BLaER1 treated with 17β-estradiol and CSF1 and Interleukin-3, amounts not matched to agents 10 nM and 100 nM (cell line): ENCODE measurements at regions not wholly inside any gene's neighbourhood (a gene's known extent, or its start where the extent isn't known, plus 50 kb on each side); places are given as distances from the start of the nearest gene placed in this dataset.

Experiments used
- H3K27ac ChIP-seq, 11 experiments: shearing (Covaris generic); formaldehyde crosslinking; 2 replicates each; pipeline ENCODE4 v1.8.1; 2022
- H3K27me3 ChIP-seq, 11 experiments: shearing (Covaris generic); formaldehyde crosslinking; 2 replicates each; pipeline ENCODE4 v1.8.1; 2022
- H3K36me3 ChIP-seq, 11 experiments: shearing (Covaris generic); formaldehyde crosslinking; 2 replicates each; pipeline ENCODE4 v1.8.1; 2022
- H3K4me1 ChIP-seq, 10 experiments: shearing (Covaris generic); formaldehyde crosslinking; 2 replicates each; pipeline ENCODE4 v1.8.1; 2022
- H3K4me2 ChIP-seq, 11 experiments: shearing (Covaris generic); formaldehyde crosslinking; 2 replicates each; pipeline ENCODE4 v1.8.1; 2022
- H3K4me3 ChIP-seq, 10 experiments: shearing (Covaris generic); formaldehyde crosslinking; 2 replicates each; pipeline ENCODE4 v1.8.1; 2022
- H3K9ac ChIP-seq, 11 experiments: shearing (Covaris generic); formaldehyde crosslinking; 2 replicates each; pipeline ENCODE4 v1.8.1; 2022
- H3K9me3 ChIP-seq, 11 experiments: shearing (Covaris generic); formaldehyde crosslinking; replicated peaks in 1 of 11; 2 replicates each; pipeline ENCODE4 v1.8.1; 2022
- H4K20me1 ChIP-seq, 11 experiments: shearing (Covaris generic); formaldehyde crosslinking; 2 replicates each; pipeline ENCODE4 v1.8.1; 2022
- Cebpa-rat ChIP-seq, 11 experiments: shearing (Covaris generic); IDR thresholded peaks; 2 replicates each; pipeline ENCODE4 v1.8.1; 2022

GRCh38 chr6:21747441-21747840 lies 153.9 kb downstream of the SOX4 start:
- H3K4me1 ChIP-seq = peaks cover 0 to 42% (median 24%) of the 10 kb centered on the region in 10 experiments; a peak in 16 of 20 replicates
- TF ChIP-seq Cebpa-rat (IDR thresholded peaks at IDR 0.05) = no peak
- H3K27ac ChIP-seq = no peak overlapping the region
- H4K20me1 ChIP-seq = no peaks in the 10 kb centered on the region
- H3K9ac ChIP-seq = no peak overlapping the region
- no peak overlapping the region for H3K4me2 ChIP-seq
- H3K4me3 ChIP-seq = no peak overlapping the region
- H3K27me3 ChIP-seq = no peaks in the 10 kb centered on the region
- H3K36me3 ChIP-seq = no peaks in the 10 kb centered on the region
- H3K9me3 ChIP-seq = peaks cover 0 to 14% (median 6%) of the 10 kb centered on the region in 11 experiments; a peak in 12 of 22 replicates

- Histone ChIP-seq H3K4me2 (peak overlapping the region in 6 of 11 experiments; percentile 7 to 48 (median 27); a peak in 9 of 22 replicates), H3K27me3 (no peaks in the 10 kb centered on the region), H4K20me1 (no peaks in the 10 kb centered on the region), H3K27ac (no peak overlapping the region), H3K9ac (no peak overlapping the region), H3K9me3 (peaks cover 0 to 14% (median 6%) of the 10 kb centered on the region in 11 experiments; a peak in 12 of 22 replicates), H3K4me3 (no peak overlapping the region), H3K36me3 (no peaks in the 10 kb centered on the region), H3K4me1 (peaks cover 0 to 45% (median 25%) of the 10 kb centered on the region in 10 experiments; a peak in 16 of 20 replicates)
- TF ChIP-seq Cebpa-rat (IDR thresholded peaks at IDR 0.05) = no peak
Observed at GRCh38 chr6:21748343-21749056, 154.9 kb downstream of the SOX4 start.

- Histone ChIP-seq H3K4me2 (peak overlapping the region in 7 of 11 experiments; percentile 11 to 48 (median 38); a peak in 9 of 22 replicates), H3K4me3 (no peak overlapping the region), H3K4me1 (peaks cover 0 to 53% (median 26%) of the 10 kb centered on the region in 10 experiments; a peak in 16 of 20 replicates), H4K20me1 (no peaks in the 10 kb centered on the region), H3K27ac (no peak overlapping the region), H3K9me3 (peaks cover 0 to 14% (median 6%) of the 10 kb centered on the region in 11 experiments; a peak in 12 of 22 replicates), H3K9ac (no peak overlapping the region), H3K27me3 (no peaks in the 10 kb centered on the region), H3K36me3 (no peaks in the 10 kb centered on the region)
- no peak for TF ChIP-seq Cebpa-rat (IDR thresholded peaks at IDR 0.05)
Observed at GRCh38 chr6:21749754-21750153, 156.2 kb downstream of the SOX4 start.

GRCh38 chr6:21750575-21750974 lies 157.0 kb downstream of the SOX4 start:
- Histone ChIP-seq H4K20me1 (no peaks in the 10 kb centered on the region), H3K36me3 (no peaks in the 10 kb centered on the region), H3K4me2 (peak overlapping the region in 1 of 11 experiments; percentile 48; a peak in 2 of 22 replicates), H3K27ac (no peak overlapping the region), H3K4me1 (peaks cover 0 to 53% (median 26%) of the 10 kb centered on the region in 10 experiments; a peak in 16 of 20 replicates), H3K4me3 (no peak overlapping the region), H3K9ac (no peak overlapping the region), H3K27me3 (no peaks in the 10 kb centered on the region), H3K9me3 (peaks cover 0 to 10% (median 2%) of the 10 kb centered on the region in 11 experiments; a peak in 12 of 22 replicates)
- no peak for TF ChIP-seq Cebpa-rat (IDR thresholded peaks at IDR 0.05)

GRCh38 chr6:21751608-21752007 lies 158.1 kb downstream of the SOX4 start:
- peak in 1 of 11 experiments; percentile 9; a peak in 1 of 22 replicates for TF ChIP-seq Cebpa-rat (IDR thresholded peaks at IDR 0.05)
- Histone ChIP-seq H3K36me3 (no peaks in the 10 kb centered on the region), H4K20me1 (no peaks in the 10 kb centered on the region), H3K9me3 (peaks cover 0 to 3% (median 0%) of the 10 kb centered on the region in 11 experiments; a peak in 2 of 22 replicates), H3K4me2 (peak overlapping the region in 7 of 11 experiments; percentile 4 to 48 (median 32); a peak in 10 of 22 replicates), H3K4me3 (no peak overlapping the region), H3K4me1 (peaks cover 0 to 53% (median 26%) of the 10 kb centered on the region in 10 experiments; a peak in 16 of 20 replicates), H3K27ac (no peak overlapping the region), H3K27me3 (no peaks in the 10 kb centered on the region), H3K9ac (no peak overlapping the region)

- H3K9ac ChIP-seq = no peak overlapping the region
- H3K27me3 ChIP-seq = no peaks in the 10 kb centered on the region
- H4K20me1 ChIP-seq = no peaks in the 10 kb centered on the region
- H3K4me2 ChIP-seq = peak overlapping the region in 7 of 11 experiments; percentile 8 to 48 (median 32); a peak in 8 of 22 replicates
- no peaks in the 10 kb centered on the region for H3K9me3 ChIP-seq
- H3K4me1 ChIP-seq = peaks cover 0 to 53% (median 26%) of the 10 kb centered on the region in 10 experiments; a peak in 16 of 20 replicates
- no peak overlapping the region for H3K4me3 ChIP-seq
- no peak overlapping the region for H3K27ac ChIP-seq
- no peaks in the 10 kb centered on the region for H3K36me3 ChIP-seq
- TF ChIP-seq Cebpa-rat (IDR thresholded peaks at IDR 0.05) = no peak
Observed at GRCh38 chr6:21752054-21752811, 158.7 kb downstream of the SOX4 start.

GRCh38 chr6:21753241-21754108 lies 159.9 kb downstream of the SOX4 start:
- Histone ChIP-seq H4K20me1 (no peaks in the 10 kb centered on the region), H3K27ac (no peak overlapping the region), H3K4me1 (peaks cover 0 to 50% (median 24%) of the 10 kb centered on the region in 10 experiments; a peak in 16 of 20 replicates), H3K36me3 (no peaks in the 10 kb centered on the region), H3K9ac (no peak overlapping the region), H3K9me3 (peaks cover 0 to under 1% (median 0%) of the 10 kb centered on the region in 11 experiments; a peak in 2 of 22 replicates), H3K4me3 (no peak overlapping the region), H3K27me3 (no peaks in the 10 kb centered on the region), H3K4me2 (peak overlapping the region in 4 of 11 experiments; percentile 1 to 17 (median 5); a peak in 3 of 22 replicates)
- TF ChIP-seq Cebpa-rat (IDR thresholded peaks at IDR 0.05) = no peak

- Histone ChIP-seq H3K27me3 (no peaks in the 10 kb centered on the region), H4K20me1 (no peaks in the 10 kb centered on the region), H3K4me3 (no peak overlapping the region), H3K27ac (no peak overlapping the region), H3K9me3 (peaks cover 0 to 6% (median 0%) of the 10 kb centered on the region in 11 experiments; a peak in 3 of 22 replicates), H3K4me1 (peaks cover 0 to 36% (median 14%) of the 10 kb centered on the region in 10 experiments; a peak in 14 of 20 replicates), H3K4me2 (no peak overlapping the region), H3K9ac (no peak overlapping the region), H3K36me3 (no peaks in the 10 kb centered on the region)
- no peak for TF ChIP-seq Cebpa-rat (IDR thresholded peaks at IDR 0.05)
Observed at GRCh38 chr6:21754891-21755290, 161.3 kb downstream of the SOX4 start.
